ENCODE measurements at regions not wholly inside any gene's neighbourhood (a gene's known extent, or its start where the extent isn't known, plus 50 kb on each side); places are given as distances from the start of the nearest gene placed in this dataset.

DNA sequence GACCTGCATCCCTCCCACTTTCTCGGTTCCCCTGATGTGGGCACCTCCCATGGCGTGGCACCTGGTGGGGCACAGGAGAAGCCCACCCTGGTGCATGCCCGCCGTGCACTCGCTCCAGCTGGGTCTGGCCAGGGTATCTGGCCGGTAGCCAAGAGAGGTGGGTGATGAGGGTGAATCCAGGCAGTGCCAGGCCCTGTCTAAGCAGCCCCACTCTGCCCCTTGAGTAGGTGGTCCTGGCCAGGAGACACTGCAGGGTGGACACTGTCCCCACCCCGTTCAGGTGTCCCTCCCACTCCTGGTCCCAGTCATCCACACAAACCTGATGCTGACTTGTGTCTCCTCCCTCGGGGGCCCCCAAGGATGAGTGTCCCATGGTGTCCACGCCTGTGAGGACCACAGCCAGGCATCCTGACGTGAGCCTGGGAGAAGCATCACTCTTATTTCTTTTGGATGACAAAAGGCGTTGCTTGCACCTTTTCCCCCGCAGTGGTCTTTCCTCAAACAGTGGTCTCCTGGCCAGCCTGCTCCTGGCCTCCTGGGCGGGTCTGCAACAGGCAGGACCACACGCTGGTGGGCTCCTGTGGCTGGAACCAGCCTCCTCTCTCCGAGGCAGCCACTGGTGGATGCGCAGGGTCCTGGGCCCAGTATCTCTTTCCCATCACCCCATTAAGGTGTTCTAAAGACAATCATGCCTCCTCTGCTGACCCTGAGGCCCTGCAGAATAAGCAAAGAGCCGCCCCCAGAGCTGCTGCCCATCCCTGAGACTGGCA lies 922.3 kb downstream of the BRD1 start:
- Histone ChIP-seq H3K9me3 (ENCODE audit: control insufficient read depth in 2 of 2, low read length in 2 of 2) (no peaks in the 10 kb centered on the region), H3K27me3 (ENCODE audit: control insufficient read depth in 2 of 2, insufficient read depth in 2 of 2, low read length in 2 of 2) (no peaks in the 10 kb centered on the region), H3K36me3 (ENCODE audit: control insufficient read depth in 2 of 2, insufficient read depth in 2 of 2, low read length in 2 of 2) (no peaks in the 10 kb centered on the region), H3K4me3 (ENCODE audit: low read length in 2 of 2) (no peak overlapping the region), H3K9ac (ENCODE audit: low read depth in 1 of 2, low read length in 2 of 2) (no peak overlapping the region), H3K4me1 (ENCODE audit: control insufficient read depth in 2 of 2, insufficient read depth in 2 of 2, low read length in 2 of 2) (no peaks in the 10 kb centered on the region), H3K27ac (ENCODE audit: low read depth in 2 of 2, low read length in 2 of 2) (no peak overlapping the region)

DNA sequence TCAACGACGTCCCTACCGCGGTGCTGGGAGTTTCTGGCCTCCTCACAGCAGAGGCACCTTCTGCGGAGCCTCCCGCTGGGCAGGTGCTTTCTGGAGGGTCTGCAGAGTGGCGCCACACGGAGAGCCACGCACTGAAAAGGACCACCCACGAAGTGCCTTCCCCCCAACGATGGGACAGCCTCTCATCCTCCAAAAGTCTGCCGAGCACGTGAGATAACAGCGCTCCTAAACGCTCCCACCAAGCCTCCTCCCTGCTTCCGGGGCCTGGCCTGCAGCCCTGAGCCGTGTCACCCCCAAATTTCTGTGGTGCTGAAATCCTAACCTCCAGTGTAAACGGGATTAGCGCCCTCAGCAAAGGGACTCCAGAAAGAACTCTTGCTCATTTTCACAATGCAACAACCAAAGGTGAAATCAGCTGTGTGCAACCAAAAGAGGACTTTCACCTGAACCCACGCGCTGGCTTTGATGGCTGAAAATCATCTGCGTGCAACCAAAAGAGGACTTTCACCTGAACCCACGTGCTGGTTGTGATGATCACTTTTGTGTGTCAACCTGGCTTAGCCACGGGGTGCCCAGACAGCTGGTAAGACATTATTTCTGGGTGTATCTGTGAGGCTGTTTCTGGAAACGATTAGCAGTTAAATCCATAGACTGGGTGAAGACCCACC lies 924.6 kb downstream of the BRD1 start:
- H3K27ac ChIP-seq (ENCODE audit: low read depth in 2 of 2, low read length in 2 of 2): no peak overlapping the region
- H3K36me3 ChIP-seq (ENCODE audit: control insufficient read depth in 2 of 2, insufficient read depth in 2 of 2, low read length in 2 of 2): no peaks in the 10 kb centered on the region
- no peaks in the 10 kb centered on the region for H3K9me3 ChIP-seq (ENCODE audit: control insufficient read depth in 2 of 2, low read length in 2 of 2)
- no peaks in the 10 kb centered on the region for H3K27me3 ChIP-seq (ENCODE audit: control insufficient read depth in 2 of 2, insufficient read depth in 2 of 2, low read length in 2 of 2)
- no peaks in the 10 kb centered on the region for H3K4me1 ChIP-seq (ENCODE audit: control insufficient read depth in 2 of 2, insufficient read depth in 2 of 2, low read length in 2 of 2)
- H3K9ac ChIP-seq (ENCODE audit: low read depth in 1 of 2, low read length in 2 of 2): no peak overlapping the region
- H3K4me3 ChIP-seq (ENCODE audit: low read length in 2 of 2): no peak overlapping the region

DNA sequence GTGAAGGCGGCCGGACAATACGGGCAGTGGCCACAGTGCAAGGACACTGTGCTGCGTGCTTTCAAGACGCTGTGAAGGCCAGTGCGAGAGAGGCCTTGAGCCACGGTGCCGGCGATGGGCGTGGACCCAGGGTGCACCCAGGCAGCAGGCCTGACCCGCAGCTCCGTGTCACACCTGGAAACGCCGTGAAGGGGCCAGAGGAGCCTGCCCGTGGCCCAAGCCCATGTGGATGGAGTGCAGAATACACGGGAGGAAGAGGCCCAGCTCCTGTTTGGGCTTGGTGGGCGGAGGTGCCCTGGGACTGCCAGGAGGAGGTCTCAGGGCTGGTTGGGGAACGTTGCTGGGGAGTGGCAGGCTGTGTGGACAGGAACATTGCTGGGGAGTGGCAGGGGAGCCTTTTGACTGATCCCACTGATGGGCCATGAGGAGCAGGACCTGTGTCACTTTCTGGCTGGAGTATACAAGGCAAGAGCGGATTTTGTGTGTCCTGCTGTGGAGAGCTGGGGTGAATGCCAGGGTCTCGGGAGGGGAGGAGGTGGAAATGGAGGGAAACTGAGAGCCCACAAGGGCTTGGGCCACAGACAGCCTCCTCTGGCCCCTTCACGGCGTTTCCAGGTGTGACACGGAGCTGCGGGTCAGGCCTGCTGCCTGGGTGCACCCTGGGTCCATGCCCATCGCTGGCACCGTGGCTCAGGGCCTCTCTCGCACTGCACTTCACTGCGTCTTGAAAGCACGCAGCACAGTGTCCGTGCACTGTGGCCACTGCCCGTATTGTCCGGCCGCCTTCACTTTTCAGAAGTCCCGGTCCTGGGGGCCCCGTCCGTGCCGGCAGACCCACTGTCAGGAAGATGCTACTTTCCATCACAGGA lies 925.4 kb downstream of the BRD1 start:
- no peak overlapping the region for H3K9ac ChIP-seq (ENCODE audit: low read depth in 1 of 2, low read length in 2 of 2)
- H3K4me1 ChIP-seq (ENCODE audit: control insufficient read depth in 2 of 2, insufficient read depth in 2 of 2, low read length in 2 of 2): no peaks in the 10 kb centered on the region
- no peak overlapping the region for H3K4me3 ChIP-seq (ENCODE audit: low read length in 2 of 2)
- H3K9me3 ChIP-seq (ENCODE audit: control insufficient read depth in 2 of 2, low read length in 2 of 2): no peaks in the 10 kb centered on the region
- no peaks in the 10 kb centered on the region for H3K36me3 ChIP-seq (ENCODE audit: control insufficient read depth in 2 of 2, insufficient read depth in 2 of 2, low read length in 2 of 2)
- H3K27me3 ChIP-seq (ENCODE audit: control insufficient read depth in 2 of 2, insufficient read depth in 2 of 2, low read length in 2 of 2): no peaks in the 10 kb centered on the region
- no peak overlapping the region for H3K27ac ChIP-seq (ENCODE audit: low read depth in 2 of 2, low read length in 2 of 2)

DNA sequence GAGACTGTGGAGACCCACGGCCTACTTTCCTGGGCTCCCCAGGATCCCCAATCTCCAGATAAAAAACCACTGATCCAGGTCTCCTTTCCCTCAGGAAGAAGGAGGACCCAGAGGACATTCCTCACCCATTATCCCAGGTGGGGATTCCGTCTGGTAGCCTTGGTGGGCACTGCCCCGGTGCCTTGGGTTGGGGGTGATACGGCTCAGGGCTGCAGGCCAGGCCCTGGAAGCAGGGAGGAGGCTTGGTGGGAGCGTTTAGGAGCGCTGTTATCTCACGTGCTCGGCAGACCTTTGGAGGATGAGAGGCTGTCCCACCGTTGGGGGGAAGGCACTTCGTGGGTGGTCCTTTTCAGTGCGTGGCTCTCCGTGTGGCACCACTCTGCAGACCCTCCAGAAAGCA lies 926.3 kb downstream of the BRD1 start:
- Histone ChIP-seq H3K9ac (ENCODE audit: low read depth in 1 of 2, low read length in 2 of 2) (no peak overlapping the region), H3K4me1 (ENCODE audit: control insufficient read depth in 2 of 2, insufficient read depth in 2 of 2, low read length in 2 of 2) (no peaks in the 10 kb centered on the region), H3K4me3 (ENCODE audit: low read length in 2 of 2) (no peak overlapping the region), H3K9me3 (ENCODE audit: control insufficient read depth in 2 of 2, low read length in 2 of 2) (no peaks in the 10 kb centered on the region), H3K36me3 (ENCODE audit: control insufficient read depth in 2 of 2, insufficient read depth in 2 of 2, low read length in 2 of 2) (no peaks in the 10 kb centered on the region), H3K27me3 (ENCODE audit: control insufficient read depth in 2 of 2, insufficient read depth in 2 of 2, low read length in 2 of 2) (no peaks in the 10 kb centered on the region), H3K27ac (ENCODE audit: low read depth in 2 of 2, low read length in 2 of 2) (no peak overlapping the region)

DNA sequence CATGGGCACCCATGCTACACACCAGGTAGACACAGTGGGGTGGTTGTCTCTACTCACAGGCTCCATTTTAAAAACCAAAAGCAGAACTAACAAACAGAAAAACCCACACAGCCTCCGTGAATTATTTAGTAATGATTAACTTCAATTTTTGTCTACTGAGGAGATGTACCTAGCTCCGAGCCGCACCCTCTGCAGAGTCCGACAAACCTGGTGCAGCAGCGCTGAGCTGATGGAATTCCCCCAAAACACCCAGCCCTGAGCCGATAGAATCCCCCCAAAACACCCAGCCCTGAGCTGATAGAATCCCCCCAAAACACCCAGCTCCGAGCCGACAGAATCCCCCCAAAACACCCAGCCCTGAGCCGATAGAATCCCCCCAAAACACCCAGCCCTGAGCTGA lies 927.0 kb downstream of the BRD1 start:
- no peak overlapping the region for H3K27ac ChIP-seq (ENCODE audit: low read depth in 2 of 2, low read length in 2 of 2)
- no peaks in the 10 kb centered on the region for H3K36me3 ChIP-seq (ENCODE audit: control insufficient read depth in 2 of 2, insufficient read depth in 2 of 2, low read length in 2 of 2)
- H3K9ac ChIP-seq (ENCODE audit: low read depth in 1 of 2, low read length in 2 of 2): no peak overlapping the region
- no peak overlapping the region for H3K4me3 ChIP-seq (ENCODE audit: low read length in 2 of 2)
- no peaks in the 10 kb centered on the region for H3K4me1 ChIP-seq (ENCODE audit: control insufficient read depth in 2 of 2, insufficient read depth in 2 of 2, low read length in 2 of 2)
- H3K9me3 ChIP-seq (ENCODE audit: control insufficient read depth in 2 of 2, low read length in 2 of 2): no peaks in the 10 kb centered on the region
- no peaks in the 10 kb centered on the region for H3K27me3 ChIP-seq (ENCODE audit: control insufficient read depth in 2 of 2, insufficient read depth in 2 of 2, low read length in 2 of 2)

DNA sequence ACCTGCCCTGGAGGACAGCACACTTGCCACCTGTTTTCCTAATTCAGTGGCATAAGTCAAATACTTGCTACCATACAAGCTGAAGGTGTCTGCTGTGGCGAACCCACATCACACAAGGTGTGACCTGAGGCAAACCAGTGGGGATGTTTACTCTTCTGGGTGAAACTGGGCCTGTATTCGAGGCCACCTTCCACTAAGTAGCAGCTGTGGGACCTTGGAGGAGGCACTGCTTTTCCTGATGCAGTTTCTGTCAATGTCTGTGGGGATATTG lies 927.4 kb downstream of the BRD1 start:
- H3K4me1 ChIP-seq (ENCODE audit: control insufficient read depth in 2 of 2, insufficient read depth in 2 of 2, low read length in 2 of 2): no peaks in the 10 kb centered on the region
- H3K27me3 ChIP-seq (ENCODE audit: control insufficient read depth in 2 of 2, insufficient read depth in 2 of 2, low read length in 2 of 2): no peaks in the 10 kb centered on the region
- H3K9ac ChIP-seq (ENCODE audit: low read depth in 1 of 2, low read length in 2 of 2): no peak overlapping the region
- no peak overlapping the region for H3K27ac ChIP-seq (ENCODE audit: low read depth in 2 of 2, low read length in 2 of 2)
- no peaks in the 10 kb centered on the region for H3K36me3 ChIP-seq (ENCODE audit: control insufficient read depth in 2 of 2, insufficient read depth in 2 of 2, low read length in 2 of 2)
- no peaks in the 10 kb centered on the region for H3K9me3 ChIP-seq (ENCODE audit: control insufficient read depth in 2 of 2, low read length in 2 of 2)
- H3K4me3 ChIP-seq (ENCODE audit: low read length in 2 of 2): no peak overlapping the region

DNA sequence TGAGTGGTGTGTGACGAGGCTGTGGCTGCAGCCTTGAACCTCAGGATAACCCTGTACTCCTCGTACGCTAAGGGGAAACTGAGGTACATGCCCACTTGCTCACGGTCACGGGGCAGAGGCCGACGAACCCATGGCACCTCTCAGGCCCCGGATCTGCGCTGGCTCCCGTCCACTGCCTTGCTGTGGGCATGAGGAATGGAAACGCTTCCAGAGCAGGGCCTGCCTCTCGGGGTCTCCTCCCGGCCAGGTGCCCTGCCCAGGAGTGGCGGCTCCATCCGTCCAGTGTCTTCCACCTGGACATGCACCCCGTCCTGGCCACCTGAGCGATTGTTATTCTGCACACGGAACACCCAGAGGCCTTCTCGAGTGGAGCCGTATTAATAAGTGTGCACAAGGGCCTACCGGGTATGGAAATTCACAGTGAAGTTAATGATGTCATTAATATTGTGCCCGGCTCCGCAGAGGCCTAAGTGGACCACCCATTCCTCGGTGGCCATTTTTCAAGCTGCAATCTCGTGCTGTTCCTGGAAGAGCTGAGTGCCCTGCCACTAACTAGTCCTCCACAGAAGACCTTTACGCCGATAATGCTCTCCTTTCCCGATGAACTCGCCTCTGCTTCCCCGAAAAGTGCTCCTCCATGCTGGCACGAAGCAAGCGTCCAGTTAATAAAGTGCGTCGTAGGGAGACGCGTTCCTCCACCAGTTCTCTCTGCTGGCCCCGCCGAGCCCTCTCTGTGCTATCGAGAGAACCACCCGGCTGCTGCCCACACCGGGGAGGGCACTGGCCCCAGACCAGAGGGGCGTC lies 927.9 kb downstream of the BRD1 start:
- H3K9me3 ChIP-seq (ENCODE audit: control insufficient read depth in 2 of 2, low read length in 2 of 2): no peaks in the 10 kb centered on the region
- H3K27ac ChIP-seq (ENCODE audit: low read depth in 2 of 2, low read length in 2 of 2): no peak overlapping the region
- H3K36me3 ChIP-seq (ENCODE audit: control insufficient read depth in 2 of 2, insufficient read depth in 2 of 2, low read length in 2 of 2): no peaks in the 10 kb centered on the region
- H3K27me3 ChIP-seq (ENCODE audit: control insufficient read depth in 2 of 2, insufficient read depth in 2 of 2, low read length in 2 of 2): no peaks in the 10 kb centered on the region
- no peak overlapping the region for H3K4me3 ChIP-seq (ENCODE audit: low read length in 2 of 2)
- no peaks in the 10 kb centered on the region for H3K4me1 ChIP-seq (ENCODE audit: control insufficient read depth in 2 of 2, insufficient read depth in 2 of 2, low read length in 2 of 2)
- H3K9ac ChIP-seq (ENCODE audit: low read depth in 1 of 2, low read length in 2 of 2): no peak overlapping the region

DNA sequence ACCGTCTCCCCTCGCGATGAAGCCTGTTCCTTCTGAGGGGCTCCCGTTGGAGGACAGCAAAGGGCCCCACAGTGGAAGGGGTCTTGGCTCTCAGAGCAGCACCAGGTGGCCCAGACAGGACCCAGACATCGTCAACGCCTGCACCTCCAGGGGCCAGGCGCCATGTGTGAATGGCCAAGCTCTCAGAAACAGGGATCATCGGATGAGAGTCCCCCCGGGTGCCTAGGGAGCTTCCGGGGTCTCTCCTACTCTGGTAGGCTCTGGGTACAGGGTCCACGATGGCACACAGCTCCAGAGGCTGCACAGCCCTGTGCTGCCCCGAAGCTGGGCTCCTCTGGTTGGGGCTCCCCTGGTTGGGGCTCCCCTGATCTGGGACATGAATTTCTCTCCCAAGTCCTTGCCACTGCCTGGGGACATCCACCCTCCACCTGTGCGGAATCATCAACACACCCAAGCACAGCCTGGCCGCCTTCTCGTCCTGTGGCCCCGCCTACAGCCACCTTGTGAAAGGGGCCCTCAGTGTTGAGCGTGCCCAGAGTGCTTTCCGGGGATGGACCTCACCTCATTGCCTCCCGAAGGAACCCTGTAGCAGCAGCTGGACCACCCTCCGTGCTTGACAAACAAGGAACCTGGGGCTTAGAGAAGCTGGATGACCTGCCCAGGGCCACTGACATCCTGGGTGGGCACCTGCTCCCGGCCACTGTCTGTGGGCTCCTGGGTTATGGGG lies 929.0 kb downstream of the BRD1 start:
- Histone ChIP-seq H3K36me3 (ENCODE audit: control insufficient read depth in 2 of 2, insufficient read depth in 2 of 2, low read length in 2 of 2) (no peaks in the 10 kb centered on the region), H3K27ac (ENCODE audit: low read depth in 2 of 2, low read length in 2 of 2) (no peak overlapping the region), H3K27me3 (ENCODE audit: control insufficient read depth in 2 of 2, insufficient read depth in 2 of 2, low read length in 2 of 2) (no peaks in the 10 kb centered on the region), H3K9ac (ENCODE audit: low read depth in 1 of 2, low read length in 2 of 2) (no peak overlapping the region), H3K4me3 (ENCODE audit: low read length in 2 of 2) (no peak overlapping the region), H3K4me1 (ENCODE audit: control insufficient read depth in 2 of 2, insufficient read depth in 2 of 2, low read length in 2 of 2) (no peaks in the 10 kb centered on the region), H3K9me3 (ENCODE audit: control insufficient read depth in 2 of 2, low read length in 2 of 2) (no peaks in the 10 kb centered on the region)

DNA sequence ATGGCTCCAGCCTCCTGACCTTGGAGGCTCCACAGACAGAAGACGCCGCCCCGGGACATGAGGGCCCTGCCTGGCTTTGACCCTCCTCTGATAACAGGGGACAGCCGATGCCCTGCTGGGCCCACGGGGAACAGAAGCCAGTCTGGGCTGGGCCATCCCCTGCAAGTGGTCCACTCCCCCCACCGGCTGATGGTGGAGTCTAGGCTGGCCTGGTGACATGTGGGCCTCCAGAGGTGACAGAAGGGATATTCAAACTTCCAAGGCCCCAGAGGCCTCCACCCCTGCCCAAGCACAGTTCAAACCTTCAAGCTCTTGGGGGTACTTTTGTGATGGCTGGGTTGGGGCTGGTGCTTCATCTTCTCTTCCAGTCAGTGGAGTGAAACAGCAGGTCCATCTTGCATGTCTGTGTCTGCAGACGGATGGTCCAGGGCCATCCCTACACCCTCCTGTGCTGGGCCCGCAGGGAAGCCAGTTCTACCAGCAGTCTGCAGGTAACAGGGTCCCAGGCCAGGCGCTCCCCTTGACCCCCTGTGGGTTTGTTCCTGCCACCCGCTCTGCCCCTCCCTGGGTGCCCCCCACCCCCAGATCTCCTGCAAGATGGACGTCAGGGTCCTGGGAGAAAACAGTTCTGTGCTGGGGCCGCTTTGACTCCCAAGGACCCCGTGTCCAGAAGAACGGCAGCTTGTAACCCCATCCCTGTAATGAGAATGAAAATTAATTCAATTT lies 929.9 kb downstream of the BRD1 start:
- no peak overlapping the region for H3K9ac ChIP-seq (ENCODE audit: low read depth in 1 of 2, low read length in 2 of 2)

More for the DNA sequence above, 929.9 kb downstream of the BRD1 start:
- H3K9me3 ChIP-seq (ENCODE audit: control insufficient read depth in 2 of 2, low read length in 2 of 2): no peaks in the 10 kb centered on the region
- no peaks in the 10 kb centered on the region for H3K36me3 ChIP-seq (ENCODE audit: control insufficient read depth in 2 of 2, insufficient read depth in 2 of 2, low read length in 2 of 2)
- H3K27ac ChIP-seq (ENCODE audit: low read depth in 2 of 2, low read length in 2 of 2): no peak overlapping the region
- no peaks in the 10 kb centered on the region for H3K4me1 ChIP-seq (ENCODE audit: control insufficient read depth in 2 of 2, insufficient read depth in 2 of 2, low read length in 2 of 2)
- H3K27me3 ChIP-seq (ENCODE audit: control insufficient read depth in 2 of 2, insufficient read depth in 2 of 2, low read length in 2 of 2): peaks cover 0 to 2% of the 10 kb centered on the region in 2 donors
- H3K4me3 ChIP-seq (ENCODE audit: low read length in 2 of 2): no peak overlapping the region
